Gastroesophageal sphincter (tissue), 3 donors: ENCODE measurements at regions not wholly inside any gene's neighbourhood (a gene's known extent, or its start where the extent isn't known, plus 50 kb on each side); places are given as distances from the start of the nearest gene placed in this dataset.

Experiments
- CTCF ChIP-seq, 4 experiments: fragments of 200-600 bp in 2 of 4; fragments of 450-650 bp in 2 of 4; sonication (generic) in 1 of 4; IDR thresholded peaks; one replicate each; pipeline ENCODE4 v1.5.1; 2017 to 2019; ENCODE audit warnings: antibody characterized with exemption in 4 of 4, mild to moderate bottlenecking in 2 of 4, moderate library complexity in 2 of 4
- EP300 ChIP-seq: sonication (generic); formaldehyde crosslinking; IDR thresholded peaks from one replicate; pipeline ENCODE4 v1.6.1; 2017; ENCODE audit warnings: antibody characterized with exemption, mild to moderate bottlenecking
- POLR2A ChIP-seq, 2 donors: fragments of 450-650 bp; IDR thresholded peaks; one replicate each; pipeline ENCODE4 v1.6.1; 2017; ENCODE audit warnings: antibody characterized with exemption in 2 of 2, mild to moderate bottlenecking in 2 of 2, moderate library complexity in 1 of 2
- POLR2AphosphoS5 ChIP-seq: sonication (generic); formaldehyde crosslinking; IDR thresholded peaks from one replicate; pipeline ENCODE4 v1.6.1; 2017; ENCODE audit warnings: antibody characterized with exemption

GRCh38 chr10:90458054-90458453 lies 399.8 kb downstream of the HTR7 start:
- TF ChIP-seq CTCF (IDR thresholded peaks at IDR 0.05) (no peak), POLR2A (IDR thresholded peaks at IDR 0.05) (no peak), POLR2AphosphoS5 (no peak), EP300 (no peak)
